OCI-LY3 (cell line): ENCODE measurements at regions not wholly inside any gene's neighbourhood (a gene's known extent, or its start where the extent isn't known, plus 50 kb on each side); places are given as distances from the start of the nearest gene placed in this dataset.

Source experiments
- H2AFZ ChIP-seq: fragments of 200-600, 300-600 bp; shearing (Covaris generic); 2 replicates; pipeline ENCODE4 v1.6.0; 2014; ENCODE audit warnings: antibody characterized with exemption, low read depth, low read length
- H3K27ac ChIP-seq: fragments of 200-600, 300-600 bp; sonication (generic); 2 replicates; pipeline ENCODE4 v1.5.1; 2014; ENCODE audit warnings: mild to moderate bottlenecking, low read length, moderate library complexity, mixed read lengths
- H3K27me3 ChIP-seq: fragments of 200-600, 300-600 bp; sonication (generic); 2 replicates; pipeline ENCODE4 v1.6.1; 2014; ENCODE audit warnings: low read depth, low read length, mixed read lengths
- H3K36me3 ChIP-seq: fragments of 200-600, 300-600 bp; sonication (generic); replicated peaks from 2 replicates; pipeline ENCODE3; 2014; ENCODE audit warnings: low read depth, low read length, mixed read lengths
- H3K4me1 ChIP-seq: fragments of 300-600, 200-600 bp; sonication (generic); 2 replicates; pipeline ENCODE4 v1.6.1; 2014; ENCODE audit warnings: low read length, mixed read lengths
- H3K4me2 ChIP-seq: fragments of 200-600, 300-600 bp; sonication (generic); 2 replicates; pipeline ENCODE4 v1.6.1; 2014; ENCODE audit warnings: low read length, mixed read lengths
- H3K4me3 ChIP-seq: fragments of 300-600, 200-600 bp; sonication (generic); 2 replicates; pipeline ENCODE4 v1.5.1; 2014; ENCODE audit warnings: antibody characterized with exemption, mild to moderate bottlenecking, low read length, moderate library complexity
- H3K79me2 ChIP-seq: fragments of 300-600, 200-600 bp; shearing (Covaris generic); 2 replicates; pipeline ENCODE4 v1.6.1; 2014; ENCODE audit warnings: mild to moderate bottlenecking, low read length, mixed read lengths
- H3K9ac ChIP-seq: fragments of 300-600, 200-600 bp; shearing (Covaris generic); 2 replicates; pipeline ENCODE4 v1.6.0; 2014; ENCODE audit warnings: mild to moderate bottlenecking, low read length, moderate library complexity
- H3K9me3 ChIP-seq: fragments of 200-600, 300-600 bp; shearing (Covaris generic); 2 replicates; pipeline ENCODE4 v1.6.1; 2014; ENCODE audit warnings: low read length, mixed read lengths; ENCODE audit not compliant: insufficient read depth
- H4K20me1 ChIP-seq: fragments of 200-600, 300-600 bp; sonication (generic); 2 replicates; pipeline ENCODE4 v1.6.1; 2016; ENCODE audit warnings: low read length, mixed read lengths; ENCODE audit not compliant: insufficient read depth
- CTCF ChIP-seq: fragments of 200-600, 300-600 bp; sonication (generic); IDR thresholded peaks from 2 replicates; pipeline ENCODE4 v1.5.1; 2014; ENCODE audit warnings: antibody characterized with exemption, low read length, low read depth
- EZH2phosphoT487 ChIP-seq: fragments of 200-600 bp; shearing (Covaris generic); IDR thresholded peaks from 2 replicates; pipeline ENCODE4 v1.6.1; 2018; ENCODE audit warnings: antibody characterized with exemption, mixed run types, low read depth

GRCh38 chr7:17058568-17058967 lies 176.8 kb upstream of the AGR3 start:
- Histone ChIP-seq H3K27ac (peak overlapping the region; percentile 47), H3K79me2 (no peaks in the 10 kb centered on the region), H3K9me3 (no peaks in the 10 kb centered on the region), H4K20me1 (no peaks in the 10 kb centered on the region), H2AFZ (no peak overlapping the region), H3K4me2 (peak overlapping the region; percentile 48), H3K4me3 (no peak overlapping the region), H3K36me3 (no peaks in the 10 kb centered on the region), H3K4me1 (peaks cover 57% of the 10 kb centered on the region), H3K27me3 (no peaks in the 10 kb centered on the region), H3K9ac (no peak overlapping the region; the same call in 1 of the 2 replicates)
- TF ChIP-seq CTCF = no peak
- no peak for TF ChIP-seq EZH2phosphoT487

GRCh38 chr7:17060051-17060450 lies 178.3 kb upstream of the AGR3 start:
- Histone ChIP-seq H3K27me3 (no peaks in the 10 kb centered on the region), H3K36me3 (no peaks in the 10 kb centered on the region), H3K4me1 (peaks cover 72% of the 10 kb centered on the region), H3K27ac (peak overlapping the region; percentile 47), H3K9me3 (no peaks in the 10 kb centered on the region), H2AFZ (no peak overlapping the region), H4K20me1 (no peaks in the 10 kb centered on the region), H3K4me2 (peak overlapping the region; percentile 16; the same call in 1 of the 2 replicates), H3K79me2 (no peaks in the 10 kb centered on the region), H3K4me3 (no peak overlapping the region), H3K9ac (0 out of 2 replicates have a peak overlapping the region, but pooled peaks have one; percentile 3)
- no peak for TF ChIP-seq EZH2phosphoT487

- Histone ChIP-seq H2AFZ (no peak overlapping the region; the same call in 1 of the 2 replicates), H3K4me3 (no peak overlapping the region), H3K27me3 (no peaks in the 10 kb centered on the region), H3K9ac (peak overlapping the region; percentile 69), H3K9me3 (no peaks in the 10 kb centered on the region), H4K20me1 (no peaks in the 10 kb centered on the region), H3K79me2 (no peaks in the 10 kb centered on the region), H3K36me3 (no peaks in the 10 kb centered on the region), H3K4me2 (peak overlapping the region; percentile 52), H3K27ac (peak overlapping the region; percentile 87), H3K4me1 (peaks cover 75% of the 10 kb centered on the region)
- TF ChIP-seq CTCF = no peak
- no peak for TF ChIP-seq EZH2phosphoT487
Observed at GRCh38 chr7:17061443-17061842, 179.7 kb upstream of the AGR3 start.

- Histone ChIP-seq H3K4me1 (peaks cover 79% of the 10 kb centered on the region), H2AFZ (peak overlapping the region; percentile 7; the same call in 1 of the 2 replicates), H3K4me2 (peak overlapping the region; percentile 52), H3K79me2 (no peaks in the 10 kb centered on the region), H3K4me3 (peak overlapping the region; percentile 13; the same call in 1 of the 2 replicates), H4K20me1 (no peaks in the 10 kb centered on the region), H3K27ac (peak overlapping the region; percentile 87), H3K27me3 (no peaks in the 10 kb centered on the region), H3K9ac (peak overlapping the region; percentile 69), H3K36me3 (no peaks in the 10 kb centered on the region), H3K9me3 (no peaks in the 10 kb centered on the region)
- TF ChIP-seq EZH2phosphoT487 (no peak), CTCF (no peak)
Observed at GRCh38 chr7:17062151-17063044, 180.6 kb upstream of the AGR3 start.
